ENCODE measurements at regions not wholly inside any gene's neighbourhood (a gene's known extent, or its start where the extent isn't known, plus 50 kb on each side); places are given as distances from the start of the nearest gene placed in this dataset.
"Not testable (repeated sequence)": the region's sequence is repeated elsewhere in the genome, so short reads cannot be mapped to it uniquely, and the experiment has no call there.

GRCh38 chr10:32213838-32214237, 133.1 kb downstream of the EPC1 start:
- FAIRE-seq, POLR2A ChIA-PET: not testable (repeated sequence)
- in situ Hi-C loops (cut with HindIII; ENCODE audit: extremely low pct_ligation_motif_present, low pct_unique_long_range_greater_than_20kb) = loop anchor here (25.0 kb wide), 1 partner anchor 377 kb away; no protein-coding TSS in a partner anchor

GRCh38 chr10:32211046-32211363, 136.0 kb downstream of the EPC1 start:
- TF ChIP-seq ZNF503 (CRISPR knock-in tag; IDR thresholded peaks at IDR 0.05) (0 out of 2 replicates have a peak, but pooled peaks have one; percentile 11), ETV6 (CRISPR knock-in tag; conservative IDR thresholded peaks at IDR 0.05) (no peak), HMG20A (CRISPR knock-in tag; IDR thresholded peaks at IDR 0.05; ENCODE audit: borderline replicate concordance) (no peak), UBTF (CRISPR knock-in tag; IDR thresholded peaks at IDR 0.05) (no peak), ZNF770 (CRISPR knock-in tag; IDR thresholded peaks at IDR 0.05) (peak; percentile 92)
- H3K79me2 ChIP-seq (ENCODE audit: insufficient read depth, low read length) = no peaks in the 10 kb centered on the region
- H3K4me3 ChIP-seq (replicated peaks in 1 of 3; ENCODE audit: insufficient read depth in 1 of 3, low read depth in 2 of 3, low read length in 3 of 3) = no peak overlapping the region
- ChIA-PET CTCF (ENCODE audit: low intra/inter-chr PET ratio, low total read pairs) (interaction anchor here (0.7 to 1.2 kb wide), 2 partner anchors 348 to 403 kb away, joined by 3 read pairs; no protein-coding TSS in a partner anchor), POLR2A (no interaction called here)
- 0 out of 5 replicates have a peak, but pooled peaks cover 0 to 1% of the 10 kb centered on the region in 2 experiments for H3K27me3 ChIP-seq (ENCODE audit: control insufficient read depth in 1 of 2, insufficient read depth in 2 of 2, low read length in 2 of 2)
- no peak overlapping the region for H3K9ac ChIP-seq (ENCODE audit: insufficient read depth, low read depth, low read length)
- FAIRE-seq = no peak
- H4K20me1 ChIP-seq (ENCODE audit: insufficient read depth, low read length) = no peaks in the 10 kb centered on the region
- BruUV-seq (replicated peaks) = no TSS peak
- in situ Hi-C loops (cut with HindIII; ENCODE audit: extremely low pct_ligation_motif_present, low pct_unique_long_range_greater_than_20kb) = loop anchor here (25.0 kb wide), 1 partner anchor 374 kb away; no protein-coding TSS in a partner anchor
- no peak; the same call in 1 of the 3 replicates for ATAC-seq
- intact Hi-C loops (cut with micrococcal nuclease; ENCODE audit: unreplicated experiment) = loop anchor here (5.0 to 10.0 kb wide), 2 partner anchors 346 to 374 kb away; no protein-coding TSS in a partner anchor
- H3K4me2 ChIP-seq (ENCODE audit: low read depth, low read length) = peak overlapping the region; percentile 30
- no peak overlapping the region for H3K27ac ChIP-seq (ENCODE audit: extremely low read length, insufficient read depth, low read length)
- H3K4me1 ChIP-seq (ENCODE audit: insufficient read depth, low read length) = peaks cover 29% of the 10 kb centered on the region
- WGBS (ENCODE audit: low lambda C conversion rate) = 6% methylated on average over 3 of the region's 3 CpGs
- H3K36me3 ChIP-seq (replicated peaks in 1 of 2; ENCODE audit: control insufficient read depth in 1 of 2, insufficient read depth in 2 of 2, low read length in 2 of 2) = no peaks in the 10 kb centered on the region
- no peak for DNase-seq (ENCODE audit: low spot score)
- no peak overlapping the region for H2AFZ ChIP-seq (ENCODE audit: low read length)
- H3K9me3 ChIP-seq (ENCODE audit: low read length) = no peaks in the 10 kb centered on the region

More at GRCh38 chr10:32213838-32214237, 133.1 kb downstream of the EPC1 start:
- H3K4me3 ChIP-seq (replicated peaks in 1 of 3; ENCODE audit: insufficient read depth in 1 of 3, low read depth in 2 of 3, low read length in 3 of 3); H3K9ac ChIP-seq (ENCODE audit: insufficient read depth, low read depth, low read length); H3K9me3 ChIP-seq (ENCODE audit: low read length); H3K79me2 ChIP-seq (ENCODE audit: insufficient read depth, low read length); H2AFZ ChIP-seq (ENCODE audit: low read length); H3K4me2 ChIP-seq (ENCODE audit: low read depth, low read length); H3K36me3 ChIP-seq (replicated peaks in 1 of 2; ENCODE audit: control insufficient read depth in 1 of 2, insufficient read depth in 2 of 2, low read length in 2 of 2); H3K27me3 ChIP-seq (ENCODE audit: control insufficient read depth in 1 of 2, insufficient read depth in 2 of 2, low read length in 2 of 2); H4K20me1 ChIP-seq (ENCODE audit: insufficient read depth, low read length); DNase-seq (ENCODE audit: low spot score); CTCF ChIA-PET (ENCODE audit: low intra/inter-chr PET ratio, low total read pairs); BruUV-seq (replicated peaks); H3K27ac ChIP-seq (ENCODE audit: extremely low read length, insufficient read depth, low read length): not testable (repeated sequence)
- intact Hi-C loops (cut with micrococcal nuclease; ENCODE audit: unreplicated experiment) = loop anchor here (5.0 to 10.0 kb wide), 2 partner anchors 349 to 377 kb away; no protein-coding TSS in a partner anchor
- peaks cover 21% of the 10 kb centered on the region for H3K4me1 ChIP-seq (ENCODE audit: insufficient read depth, low read length)
- peak; percentile 50; the same call in 1 of the 2 replicates for TF ChIP-seq MNT (IDR thresholded peaks at IDR 0.05)
- peak; percentile 61 for ATAC-seq
- WGBS (ENCODE audit: low lambda C conversion rate) = 0% methylated on average over 4 of the region's 4 CpGs
